ENCODE measurements at regions not wholly inside any gene's neighbourhood (a gene's known extent, or its start where the extent isn't known, plus 50 kb on each side); places are given as distances from the start of the nearest gene placed in this dataset.

GRCh38 chr20:55714082-55714481, 291.2 kb downstream of the CBLN4 start (continued):
- TF ChIP-seq STAT1 (IDR thresholded peaks at IDR 0.05; ENCODE audit: unreplicated experiment), result no peak
- TF ChIP-seq JUNB (IDR thresholded peaks at IDR 0.05; ENCODE audit: unreplicated experiment), result no peak
- no peak for TF ChIP-seq NANOG (IDR thresholded peaks at IDR 0.05; ENCODE audit: borderline replicate concordance)
- TF ChIP-seq ZNF331 (CRISPR knock-in tag; IDR thresholded peaks at IDR 0.05; ENCODE audit: low read depth), result no peak
- no peak for TF ChIP-seq EZH2 (IDR thresholded peaks at IDR 0.05; ENCODE audit: low read depth, unreplicated experiment)
- TF ChIP-seq, protein P1, sequence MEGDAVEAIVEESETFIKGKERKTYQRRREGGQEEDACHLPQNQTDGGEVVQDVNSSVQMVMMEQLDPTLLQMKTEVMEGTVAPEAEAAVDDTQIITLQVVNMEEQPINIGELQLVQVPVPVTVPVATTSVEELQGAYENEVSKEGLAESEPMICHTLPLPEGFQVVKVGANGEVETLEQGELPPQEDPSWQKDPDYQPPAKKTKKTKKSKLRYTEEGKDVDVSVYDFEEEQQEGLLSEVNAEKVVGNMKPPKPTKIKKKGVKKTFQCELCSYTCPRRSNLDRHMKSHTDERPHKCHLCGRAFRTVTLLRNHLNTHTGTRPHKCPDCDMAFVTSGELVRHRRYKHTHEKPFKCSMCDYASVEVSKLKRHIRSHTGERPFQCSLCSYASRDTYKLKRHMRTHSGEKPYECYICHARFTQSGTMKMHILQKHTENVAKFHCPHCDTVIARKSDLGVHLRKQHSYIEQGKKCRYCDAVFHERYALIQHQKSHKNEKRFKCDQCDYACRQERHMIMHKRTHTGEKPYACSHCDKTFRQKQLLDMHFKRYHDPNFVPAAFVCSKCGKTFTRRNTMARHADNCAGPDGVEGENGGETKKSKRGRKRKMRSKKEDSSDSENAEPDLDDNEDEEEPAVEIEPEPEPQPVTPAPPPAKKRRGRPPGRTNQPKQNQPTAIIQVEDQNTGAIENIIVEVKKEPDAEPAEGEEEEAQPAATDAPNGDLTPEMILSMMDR (conservative IDR thresholded peaks at IDR 0.05; ENCODE audit: low read depth in 2 of 2), result no peak

DNA sequence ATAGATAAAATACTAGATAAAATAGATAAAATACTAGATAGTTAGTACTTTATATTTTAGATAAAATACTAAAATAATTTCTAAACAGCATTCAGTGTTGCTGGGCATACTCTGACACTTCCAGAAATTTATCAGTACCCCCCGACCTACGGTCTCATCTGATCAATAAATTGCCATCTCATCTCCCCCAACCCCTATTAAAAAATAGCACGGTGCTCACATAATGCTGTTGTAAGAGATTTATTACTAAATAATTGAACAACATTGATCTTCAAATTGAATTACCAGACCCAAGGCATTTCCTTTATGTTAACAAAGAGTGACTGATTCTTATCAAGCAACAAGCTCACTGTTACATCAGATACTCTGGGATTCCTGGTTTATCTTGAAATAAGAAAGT, 300.9 kb downstream of the CBLN4 start:
- Histone ChIP-seq H3K27me3 (ENCODE audit: insufficient read depth) (no peaks in the 10 kb centered on the region), H3K4me2 (no peak overlapping the region), H3K4me1 (ENCODE audit: insufficient read depth) (no peaks in the 10 kb centered on the region), H3K9me2 (ENCODE audit: insufficient read depth) (no peaks in the 10 kb centered on the region), H3K27ac (ENCODE audit: low read depth) (no peak overlapping the region), H4K20me1 (replicated peaks; ENCODE audit: insufficient read depth) (no peaks in the 10 kb centered on the region), H3K36me3 (ENCODE audit: insufficient read depth) (no peaks in the 10 kb centered on the region; the same call in 1 of the 2 replicates), H3K4me3 (no peak overlapping the region), H3K79me2 (replicated peaks; ENCODE audit: insufficient read depth) (no peaks in the 10 kb centered on the region), H3F3A (replicated peaks; ENCODE audit: low read depth) (no peaks in the 10 kb centered on the region), H2AFZ (no peak overlapping the region)
- H3K4me1 Mint-ChIP-seq, result no peaks in the 10 kb centered on the region
- no peak overlapping the region for H3K27ac Mint-ChIP-seq
- no peak overlapping the region for H3K4me3 Mint-ChIP-seq
- ATAC-seq (no peak), DNase-seq (ENCODE audit: low spot score) (no peak)
- H3K36me3 Mint-ChIP-seq (ENCODE audit: low read depth), result peaks cover 34% of the 10 kb centered on the region; the same call in 2 of the 3 replicates
- H3K9me3 Mint-ChIP-seq, result peaks cover 91% of the 10 kb centered on the region
- H3K27me3 Mint-ChIP-seq (ENCODE audit: insufficient read depth, low read depth, poor library complexity), result no peaks in the 10 kb centered on the region
- TF ChIP-seq, protein P2, sequence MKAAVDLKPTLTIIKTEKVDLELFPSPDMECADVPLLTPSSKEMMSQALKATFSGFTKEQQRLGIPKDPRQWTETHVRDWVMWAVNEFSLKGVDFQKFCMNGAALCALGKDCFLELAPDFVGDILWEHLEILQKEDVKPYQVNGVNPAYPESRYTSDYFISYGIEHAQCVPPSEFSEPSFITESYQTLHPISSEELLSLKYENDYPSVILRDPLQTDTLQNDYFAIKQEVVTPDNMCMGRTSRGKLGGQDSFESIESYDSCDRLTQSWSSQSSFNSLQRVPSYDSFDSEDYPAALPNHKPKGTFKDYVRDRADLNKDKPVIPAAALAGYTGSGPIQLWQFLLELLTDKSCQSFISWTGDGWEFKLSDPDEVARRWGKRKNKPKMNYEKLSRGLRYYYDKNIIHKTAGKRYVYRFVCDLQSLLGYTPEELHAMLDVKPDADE (IDR thresholded peaks at IDR 0.05), result no peak
- TF ChIP-seq ZNF114 (CRISPR knock-in tag; IDR thresholded peaks at IDR 0.05), result no peak
- TF ChIP-seq, protein P1 (conservative IDR thresholded peaks at IDR 0.05; ENCODE audit: low read depth in 2 of 2), result no peak
- TF ChIP-seq JUNB (IDR thresholded peaks at IDR 0.05; ENCODE audit: unreplicated experiment), result no peak
- no peak for TF ChIP-seq CREB1 (CRISPR knock-in tag; IDR thresholded peaks at IDR 0.05; ENCODE audit: low read depth)
- no peak for TF ChIP-seq NANOG (IDR thresholded peaks at IDR 0.05; ENCODE audit: borderline replicate concordance)
- no peak for TF ChIP-seq REST (IDR thresholded peaks at IDR 0.05; ENCODE audit: unreplicated experiment)
- TF ChIP-seq EZH2 (IDR thresholded peaks at IDR 0.05; ENCODE audit: low read depth, unreplicated experiment), result no peak
- TF ChIP-seq ZNF331 (CRISPR knock-in tag; IDR thresholded peaks at IDR 0.05; ENCODE audit: low read depth), result no peak
- TF ChIP-seq POLR2AphosphoS5 (IDR thresholded peaks at IDR 0.05; ENCODE audit: low read depth), result no peak
- TF ChIP-seq STAT1 (IDR thresholded peaks at IDR 0.05; ENCODE audit: unreplicated experiment), result no peak
- TF ChIP-seq EZH2phosphoT487 (IDR thresholded peaks at IDR 0.05; ENCODE audit: unreplicated experiment), result no peak

All from GM23338 (cell line).